Sigmoid colon (tissue), 4 donors: ENCODE measurements at regions not wholly inside any gene's neighbourhood (a gene's known extent, or its start where the extent isn't known, plus 50 kb on each side); places are given as distances from the start of the nearest gene placed in this dataset.

Experiments
- CTCF ChIP-seq, 4 experiments: fragments of 450-650 bp in 3 of 4; fragments of 200-600 bp in 1 of 4; IDR thresholded peaks; one replicate each; pipeline ENCODE4 v1.5.1; 2016 to 2019; ENCODE audit warnings: antibody characterized with exemption in 4 of 4, mild to moderate bottlenecking in 3 of 4, moderate library complexity in 2 of 4
- EP300 ChIP-seq, 4 donors: sonication (generic); formaldehyde crosslinking; IDR thresholded peaks; one replicate each; pipeline ENCODE4 v1.6.1; 2017; ENCODE audit warnings: antibody characterized with exemption in 4 of 4
- POLR2A ChIP-seq, 2 donors: fragments of 450-650 bp; IDR thresholded peaks; one replicate each; pipeline ENCODE4 v1.6.1; 2016; ENCODE audit warnings: antibody characterized with exemption in 2 of 2, mild to moderate bottlenecking in 2 of 2, moderate library complexity in 2 of 2
- POLR2AphosphoS5 ChIP-seq, 4 donors: sonication (generic); formaldehyde crosslinking; IDR thresholded peaks; one replicate each; pipeline ENCODE4 v1.6.1; 2017; ENCODE audit warnings: antibody characterized with exemption in 4 of 4

GRCh38 chr10:63003816-63004453 lies 129.2 kb upstream of the NRBF2 start:
- TF ChIP-seq POLR2A (IDR thresholded peaks at IDR 0.05) (no peak), POLR2AphosphoS5 (IDR thresholded peaks at IDR 0.05) (no peak), CTCF (IDR thresholded peaks at IDR 0.05) (no peak), EP300 (IDR thresholded peaks at IDR 0.05) (no peak)
